ENCODE measurements at regions not wholly inside any gene's neighbourhood (a gene's known extent, or its start where the extent isn't known, plus 50 kb on each side); places are given as distances from the start of the nearest gene placed in this dataset.

DNA sequence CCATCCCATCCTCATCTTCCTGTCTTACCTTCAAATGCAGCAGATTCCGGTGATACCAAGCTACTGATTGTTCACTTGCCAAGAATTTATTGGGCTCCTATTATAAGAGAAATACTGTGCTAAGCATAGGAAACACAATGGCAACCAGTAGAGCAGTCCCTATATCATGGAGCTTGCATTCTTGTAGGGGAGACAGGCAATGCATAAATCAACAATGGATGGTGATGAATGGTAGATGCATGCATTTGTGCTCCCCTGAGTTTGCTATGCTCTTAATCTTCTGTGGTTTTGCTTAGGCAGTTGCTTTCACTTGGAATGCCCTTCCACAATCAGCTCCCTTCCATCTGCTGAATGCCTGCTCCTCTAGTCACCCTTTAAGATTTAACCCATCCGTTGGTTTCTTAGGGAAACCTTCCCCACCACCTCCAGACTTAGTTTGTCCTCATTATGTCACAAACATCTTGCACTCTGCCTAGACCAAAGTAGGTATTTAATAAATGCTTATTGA, 200.2 kb upstream of the TOX3 start:
- TF ChIP-seq POLR2AphosphoS5 (IDR thresholded peaks at IDR 0.05; ENCODE audit: borderline replicate concordance, low read depth, low read length): no peak
- TF ChIP-seq EZH2 (IDR thresholded peaks at IDR 0.05): no peak
